T1000 (cell line): ENCODE measurements at regions not wholly inside any gene's neighbourhood (a gene's known extent, or its start where the extent isn't known, plus 50 kb on each side); places are given as distances from the start of the nearest gene placed in this dataset.

ENCODE experiments used
- DNase-seq: peaks from one replicate; lab custom pipeline; 2025; ENCODE audit warnings: mixed read lengths; lab: John Stamatoyannopoulos, UW

GRCh38 chr3:42012935-42013690, 51.2 kb upstream of the ULK4 start:
- peak; percentile 29 for DNase-seq

GRCh38 chr3:42012383-42012934, 50.6 kb upstream of the ULK4 start:
- no peak for DNase-seq
